Peyer's patch (tissue), 4 donors: ENCODE measurements at regions not wholly inside any gene's neighbourhood (a gene's known extent, or its start where the extent isn't known, plus 50 kb on each side); places are given as distances from the start of the nearest gene placed in this dataset.

Source experiments
- DNase-seq, 3 donors: peaks; one replicate each; pipeline ENCODE4 v3.0.0-alpha.2; 2017 to 2019
- H3K27ac ChIP-seq, 4 donors: fragments of 200-600 bp; sonication (generic); one replicate each; pipeline ENCODE4 v1.5.1; 2016 to 2019
- H3K27me3 ChIP-seq, 2 donors: fragments of 200-600 bp; sonication (generic); one replicate each; pipeline ENCODE4 v1.5.1; 2019
- H3K36me3 ChIP-seq, 3 donors: fragments of 200-600 bp; sonication (generic); one replicate each; pipeline ENCODE4 v1.5.1; 2016 to 2019
- H3K4me1 ChIP-seq, 4 donors: fragments of 200-600 bp; sonication (generic); one replicate each; pipeline ENCODE4 v1.5.1; 2016 to 2019
- H3K4me3 ChIP-seq, 4 donors: fragments of 200-600 bp; sonication (generic); 1 replicate in 3 of 4; 2 replicates in 1 of 4; pipeline ENCODE4 v1.5.1; 2016 to 2019; ENCODE audit warnings: mild to moderate bottlenecking in 1 of 4
- H3K9me3 ChIP-seq, 4 donors: fragments of 200-600 bp; sonication (generic); one replicate each; pipeline ENCODE4 v1.5.1; 2016 to 2019; ENCODE audit warnings: mild to moderate bottlenecking in 1 of 4
- POLR2A ChIP-seq, 2 donors: fragments of 450-650 bp; IDR thresholded peaks; one replicate each; pipeline ENCODE4 v1.5.1; 2017; ENCODE audit warnings: antibody characterized with exemption in 2 of 2, mild to moderate bottlenecking in 2 of 2, moderate library complexity in 2 of 2
- TF ChIP-seq, protein P1 (sequence below), 6 experiments: fragments of 450-650 bp in 4 of 6; fragments of 200-600 bp in 2 of 6; sonication (generic) in 1 of 6; IDR thresholded peaks; one replicate each; pipeline ENCODE4 v1.5.1; 2017 to 2019; ENCODE audit warnings: antibody characterized with exemption in 6 of 6, mild to moderate bottlenecking in 3 of 6, moderate library complexity in 1 of 6

DNA sequence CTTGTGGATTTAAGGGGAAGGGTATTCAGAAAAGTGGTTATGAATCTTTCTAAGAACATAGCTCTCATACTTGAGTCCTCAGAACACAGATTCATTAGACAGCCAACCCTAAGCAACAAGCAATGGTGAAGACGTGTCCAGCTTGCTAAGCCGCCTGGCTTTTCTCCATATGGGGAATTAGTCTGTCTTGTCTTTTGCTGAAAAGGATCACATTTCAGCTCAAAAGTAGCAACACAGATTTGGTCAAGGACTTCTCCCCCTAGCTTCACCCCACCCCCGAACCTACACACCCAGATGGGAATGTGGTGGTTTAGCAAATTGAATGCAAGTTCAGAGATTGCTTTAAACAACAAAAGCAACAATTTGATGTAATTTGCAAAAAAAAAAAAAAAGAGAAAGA lies 103.3 kb upstream of the RASGEF1B start:
- no peaks in the 10 kb centered on the region for H3K27me3 ChIP-seq
- H3K4me3 ChIP-seq = no peak overlapping the region
- TF ChIP-seq, protein P1, sequence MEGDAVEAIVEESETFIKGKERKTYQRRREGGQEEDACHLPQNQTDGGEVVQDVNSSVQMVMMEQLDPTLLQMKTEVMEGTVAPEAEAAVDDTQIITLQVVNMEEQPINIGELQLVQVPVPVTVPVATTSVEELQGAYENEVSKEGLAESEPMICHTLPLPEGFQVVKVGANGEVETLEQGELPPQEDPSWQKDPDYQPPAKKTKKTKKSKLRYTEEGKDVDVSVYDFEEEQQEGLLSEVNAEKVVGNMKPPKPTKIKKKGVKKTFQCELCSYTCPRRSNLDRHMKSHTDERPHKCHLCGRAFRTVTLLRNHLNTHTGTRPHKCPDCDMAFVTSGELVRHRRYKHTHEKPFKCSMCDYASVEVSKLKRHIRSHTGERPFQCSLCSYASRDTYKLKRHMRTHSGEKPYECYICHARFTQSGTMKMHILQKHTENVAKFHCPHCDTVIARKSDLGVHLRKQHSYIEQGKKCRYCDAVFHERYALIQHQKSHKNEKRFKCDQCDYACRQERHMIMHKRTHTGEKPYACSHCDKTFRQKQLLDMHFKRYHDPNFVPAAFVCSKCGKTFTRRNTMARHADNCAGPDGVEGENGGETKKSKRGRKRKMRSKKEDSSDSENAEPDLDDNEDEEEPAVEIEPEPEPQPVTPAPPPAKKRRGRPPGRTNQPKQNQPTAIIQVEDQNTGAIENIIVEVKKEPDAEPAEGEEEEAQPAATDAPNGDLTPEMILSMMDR (IDR thresholded peaks at IDR 0.05) = no peak
- TF ChIP-seq POLR2A (IDR thresholded peaks at IDR 0.05) = no peak
- peaks cover 0 to 5% (median 0%) of the 10 kb centered on the region in 4 donors for H3K4me1 ChIP-seq
- H3K9me3 ChIP-seq = no peaks in the 10 kb centered on the region
- H3K36me3 ChIP-seq = no peaks in the 10 kb centered on the region
- H3K27ac ChIP-seq = no peak overlapping the region
- DNase-seq = no peak

DNA sequence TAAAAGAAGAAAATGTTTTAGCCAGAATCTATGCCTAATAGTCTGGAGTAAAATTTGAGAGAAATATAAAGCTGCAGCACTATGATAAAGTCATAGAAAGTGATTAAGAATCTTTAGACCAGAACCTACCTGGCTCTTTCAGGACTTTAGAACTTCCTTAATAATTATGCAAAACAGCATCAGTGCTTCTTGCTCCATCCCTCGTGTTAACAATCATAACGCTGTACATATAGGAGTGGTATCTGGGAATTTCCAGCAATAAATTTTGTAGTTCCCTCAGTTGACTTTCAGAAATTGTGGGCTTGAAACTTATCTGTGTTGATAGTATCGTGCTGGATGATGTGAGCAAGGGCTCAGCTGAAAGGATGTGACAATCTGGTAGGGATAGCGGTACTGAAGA lies 102.1 kb upstream of the RASGEF1B start:
- Histone ChIP-seq H3K36me3 (no peaks in the 10 kb centered on the region), H3K27me3 (no peaks in the 10 kb centered on the region), H3K4me1 (peaks cover 0 to 5% (median 0%) of the 10 kb centered on the region in 4 donors), H3K4me3 (no peak overlapping the region), H3K9me3 (no peaks in the 10 kb centered on the region), H3K27ac (no peak overlapping the region)
- DNase-seq = no peak
- TF ChIP-seq, protein P1 (IDR thresholded peaks at IDR 0.05) = no peak
- no peak for TF ChIP-seq POLR2A (IDR thresholded peaks at IDR 0.05)

DNA sequence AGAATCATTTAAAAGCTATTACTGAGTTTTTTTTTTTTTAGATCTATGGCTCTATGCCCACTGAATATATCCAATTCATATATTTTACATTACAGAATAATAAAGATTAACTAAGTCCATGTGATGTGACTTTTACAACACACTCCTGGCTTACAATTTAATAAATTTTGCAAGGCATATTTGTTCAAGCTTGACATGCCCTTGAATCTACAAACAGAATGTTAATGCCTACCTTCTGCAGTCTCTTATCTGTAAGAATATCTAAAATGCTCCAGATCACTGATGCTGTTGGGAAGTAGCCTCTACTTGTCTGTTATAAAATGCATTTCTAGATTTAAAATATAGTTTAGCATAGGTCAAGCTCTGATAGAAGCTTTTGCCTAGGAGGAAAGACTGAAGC lies 100.7 kb upstream of the RASGEF1B start:
- H3K4me3 ChIP-seq = no peak overlapping the region
- no peaks in the 10 kb centered on the region for H3K9me3 ChIP-seq
- no peaks in the 10 kb centered on the region for H3K27me3 ChIP-seq
- H3K4me1 ChIP-seq = peaks cover 0 to 5% (median 0%) of the 10 kb centered on the region in 4 donors
- H3K36me3 ChIP-seq = no peaks in the 10 kb centered on the region
- no peak for DNase-seq
- TF ChIP-seq, protein P1 (IDR thresholded peaks at IDR 0.05) = no peak
- TF ChIP-seq POLR2A (IDR thresholded peaks at IDR 0.05) = no peak
- no peak overlapping the region for H3K27ac ChIP-seq

DNA sequence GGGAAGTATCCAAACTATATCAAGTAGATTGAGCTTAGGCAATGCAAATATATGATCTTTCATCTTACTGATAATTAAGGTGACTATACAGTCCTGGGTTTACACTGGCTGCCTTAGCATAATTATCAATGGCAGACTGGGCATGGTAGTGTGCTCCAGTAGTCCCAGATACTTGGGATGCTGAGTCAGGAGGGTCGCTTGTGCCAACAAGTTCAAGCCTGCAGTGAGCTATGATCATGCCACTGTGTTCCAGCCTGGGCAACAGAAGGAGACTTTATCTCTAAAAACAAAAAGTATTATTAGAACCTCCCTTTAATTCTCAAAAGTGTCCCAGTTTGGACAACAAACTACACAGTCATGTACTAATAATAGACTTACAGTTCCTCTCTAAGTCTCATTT lies 99.4 kb upstream of the RASGEF1B start:
- TF ChIP-seq POLR2A (IDR thresholded peaks at IDR 0.05) = no peak
- TF ChIP-seq, protein P1 (IDR thresholded peaks at IDR 0.05) = no peak
- peaks cover 0 to 5% (median 2%) of the 10 kb centered on the region in 4 donors for H3K4me1 ChIP-seq
- no peak for DNase-seq
- H3K27me3 ChIP-seq = no peaks in the 10 kb centered on the region
- H3K27ac ChIP-seq = no peak overlapping the region
- H3K9me3 ChIP-seq = no peaks in the 10 kb centered on the region
- no peak overlapping the region for H3K4me3 ChIP-seq
- H3K36me3 ChIP-seq = no peaks in the 10 kb centered on the region

DNA sequence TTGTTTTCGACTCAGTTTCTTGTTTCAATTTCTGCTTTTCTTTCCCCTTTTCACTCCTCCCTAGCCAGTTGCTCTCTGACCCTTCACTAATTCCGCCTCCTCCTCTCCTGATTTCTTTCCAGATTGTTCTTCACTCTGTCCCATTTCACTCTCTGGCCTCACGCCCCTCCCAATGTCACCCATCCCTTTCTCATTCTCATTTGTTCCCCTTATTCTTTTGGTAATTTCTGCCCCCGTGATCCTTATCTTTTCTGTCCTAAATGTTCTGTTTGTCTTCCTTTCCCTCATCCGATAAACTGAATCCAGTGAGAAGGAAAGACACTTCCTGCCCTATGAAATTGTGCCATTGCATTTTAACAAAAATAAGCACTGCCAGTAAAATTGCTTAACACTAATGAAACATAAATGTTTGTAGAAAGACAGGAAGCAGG lies 94.5 kb upstream of the RASGEF1B start:
- peak overlapping the region in 2 of 4 donors; percentile 8 to 13 for H3K4me3 ChIP-seq
- peaks cover 0 to 19% (median 7%) of the 10 kb centered on the region in 4 donors for H3K4me1 ChIP-seq
- H3K27ac ChIP-seq = peak overlapping the region; percentile 19 to 69 (median 61)
- no peak for TF ChIP-seq POLR2A (IDR thresholded peaks at IDR 0.05)
- TF ChIP-seq, protein P1 (IDR thresholded peaks at IDR 0.05) = no peak
- H3K36me3 ChIP-seq = no peaks in the 10 kb centered on the region
- no peaks in the 10 kb centered on the region for H3K9me3 ChIP-seq
- DNase-seq = no peak
- no peaks in the 10 kb centered on the region for H3K27me3 ChIP-seq
